ENCODE measurements at regions not wholly inside any gene's neighbourhood (a gene's known extent, or its start where the extent isn't known, plus 50 kb on each side); places are given as distances from the start of the nearest gene placed in this dataset.

GRCh38 chr17:54235571-54235970 lies 412.8 kb downstream of the KIF2B start:
- TF ChIP-seq CTCF (IDR thresholded peaks at IDR 0.05) (no peak), POLR2A (IDR thresholded peaks at IDR 0.05) (no peak), EP300 (IDR thresholded peaks at IDR 0.05) (no peak), POLR2AphosphoS5 (IDR thresholded peaks at IDR 0.05) (no peak)

Measured in stomach (tissue), 4 donors.